Hypothalamus (tissue), 51 donors: ENCODE measurements at regions not wholly inside any gene's neighbourhood (a gene's known extent, or its start where the extent isn't known, plus 50 kb on each side); places are given as distances from the start of the nearest gene placed in this dataset.
"Not testable (repeated sequence)": the region's sequence is repeated elsewhere in the genome, so short reads cannot be mapped to it uniquely, and the experiment has no call there.

ENCODE experiments used
- DNase-seq, 51 donors: peaks; one replicate each; lab custom pipeline; 2025; lab: John Stamatoyannopoulos, UW

DNA sequence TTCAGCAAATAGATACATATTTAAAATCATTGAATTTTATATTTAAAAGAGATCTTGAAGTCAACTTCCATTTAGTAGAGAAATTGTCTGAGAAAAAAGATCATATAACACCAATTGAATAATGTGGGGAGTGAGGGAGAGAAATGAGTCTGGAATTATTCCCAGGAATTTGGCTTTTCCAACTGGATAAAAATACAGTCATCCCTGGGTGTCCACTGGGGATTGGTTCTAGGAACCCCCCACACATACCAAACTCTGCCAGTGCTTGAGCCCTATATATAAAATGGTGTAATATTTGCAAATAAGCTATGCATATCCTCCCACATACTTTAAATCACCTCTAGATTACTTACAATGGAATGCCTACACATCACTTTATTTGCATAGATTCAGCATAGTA, 162.8 kb upstream of the SEMA3C start:
- DNase-seq: no peak

GRCh38 chr7:81080553-81080952, 161.7 kb upstream of the SEMA3C start:
- no peak for DNase-seq

GRCh38 chr7:81079746-81080145, 160.9 kb upstream of the SEMA3C start:
- no peak for DNase-seq

DNA sequence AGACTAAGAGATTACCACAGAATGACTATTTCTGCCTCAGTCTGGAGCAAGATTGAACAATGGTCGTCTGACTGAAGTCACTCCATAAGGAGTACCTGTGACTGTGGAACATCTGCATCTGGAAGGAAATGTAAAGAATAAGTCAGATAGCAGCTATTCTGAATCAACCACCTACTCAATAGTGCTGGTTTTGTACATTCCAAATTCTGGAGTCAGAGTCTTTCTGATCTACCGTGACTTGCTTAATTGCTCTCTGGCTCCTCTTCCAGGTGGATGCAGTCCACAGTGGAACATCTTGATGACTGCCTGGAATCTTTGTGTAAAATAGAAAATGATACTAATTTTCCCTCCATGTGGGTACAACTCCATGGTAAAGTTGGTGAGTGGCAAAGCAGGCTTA, 156.3 kb upstream of the SEMA3C start:
- no peak for DNase-seq

DNA sequence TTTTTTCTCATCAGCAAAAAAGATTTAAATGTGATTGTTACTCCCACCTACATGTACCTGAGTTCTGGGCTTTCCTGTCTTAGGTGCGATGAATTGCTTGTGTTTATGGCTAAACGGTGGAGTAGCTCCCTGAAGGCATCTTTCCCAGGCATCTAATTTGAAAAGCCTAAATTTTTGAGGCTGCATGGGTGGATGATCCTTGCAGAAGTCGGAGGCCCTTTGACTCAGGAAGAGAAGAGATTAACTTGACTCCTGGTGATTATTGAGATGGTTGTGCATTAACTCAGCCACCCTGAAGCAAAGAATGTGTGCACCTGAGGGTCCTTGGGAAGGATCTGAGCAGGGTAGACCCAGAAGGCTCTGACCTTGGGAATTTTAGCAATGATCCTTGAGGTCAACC, 155.6 kb upstream of the SEMA3C start:
- no peak for DNase-seq

DNA sequence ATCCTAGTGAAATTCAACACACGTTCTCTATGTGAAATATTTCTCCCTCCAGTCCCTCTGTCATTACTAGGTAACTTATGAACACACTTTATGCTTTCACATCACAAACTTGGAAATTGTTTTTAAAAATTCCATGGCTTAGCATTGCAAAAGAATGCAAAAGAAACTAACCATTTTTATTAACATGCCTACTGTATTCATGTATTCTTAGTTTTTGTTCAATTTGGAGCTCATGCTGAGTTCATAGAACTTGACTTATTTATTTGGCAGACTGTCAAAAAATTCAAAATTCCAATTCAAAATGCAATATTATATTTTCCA, 155.0 kb upstream of the SEMA3C start:
- no peak for DNase-seq

DNA sequence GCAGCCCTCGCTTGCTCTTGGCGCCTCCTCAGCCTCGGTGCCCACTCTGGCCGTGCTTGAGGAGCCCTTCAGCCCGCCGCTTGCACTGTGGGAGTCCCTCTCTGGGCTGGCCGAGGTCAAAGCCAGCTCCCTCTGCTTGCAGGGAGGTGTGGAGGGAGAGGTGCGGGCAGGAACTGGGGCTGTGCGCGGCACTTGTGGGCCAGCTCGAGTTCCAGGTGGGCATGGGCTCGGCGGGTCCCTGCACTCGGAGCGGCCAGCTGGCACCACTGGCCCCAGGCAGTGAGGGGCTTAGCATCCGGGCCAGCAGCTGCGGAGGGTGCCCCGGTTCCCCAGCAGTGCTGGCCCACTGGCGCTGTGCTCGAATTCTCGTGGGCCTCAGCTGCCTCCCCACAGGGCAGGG, 152.1 kb upstream of the SEMA3C start:
- no peak for DNase-seq

GRCh38 chr7:81066797-81067196, 147.9 kb upstream of the SEMA3C start:
- no peak for DNase-seq

DNA sequence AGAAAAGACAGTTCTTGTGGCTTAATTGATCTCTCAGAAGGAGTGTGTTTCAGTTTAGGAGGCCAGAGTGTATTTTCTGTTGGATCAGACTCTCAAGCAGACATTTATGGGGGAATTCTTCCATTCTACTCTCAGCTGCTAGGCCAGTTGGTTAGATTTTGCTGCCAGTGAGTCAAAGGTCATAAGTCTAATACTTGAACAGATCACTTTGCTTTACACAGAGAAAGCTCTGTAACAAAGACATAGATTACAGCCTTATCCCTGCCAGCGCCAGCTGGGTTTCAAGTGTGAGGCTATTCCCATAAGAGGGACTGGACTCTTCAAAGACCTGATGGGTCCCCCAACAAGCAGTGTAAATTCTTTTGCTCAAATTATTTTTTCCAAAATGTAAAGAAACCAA, 145.6 kb upstream of the SEMA3C start:
- no peak for DNase-seq

DNA sequence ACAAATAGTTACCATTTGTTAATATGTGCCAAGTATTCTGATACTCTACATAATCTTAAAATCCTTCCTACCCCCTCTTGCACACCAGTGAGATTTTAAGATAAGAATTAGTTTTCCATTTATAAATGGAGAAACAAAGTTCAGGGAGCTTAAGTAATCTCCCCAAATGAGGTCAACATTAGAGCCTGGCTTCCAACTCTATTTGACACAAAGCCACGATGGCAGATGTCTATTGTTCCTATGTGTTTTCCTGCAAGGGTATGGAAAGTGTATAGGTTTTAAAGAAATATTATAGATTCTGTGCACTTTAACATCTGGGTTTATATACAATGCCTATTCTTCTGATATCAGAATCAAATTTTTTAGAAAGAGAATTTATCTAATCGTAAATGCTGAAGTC, 143.9 kb upstream of the SEMA3C start:
- no peak for DNase-seq

DNA sequence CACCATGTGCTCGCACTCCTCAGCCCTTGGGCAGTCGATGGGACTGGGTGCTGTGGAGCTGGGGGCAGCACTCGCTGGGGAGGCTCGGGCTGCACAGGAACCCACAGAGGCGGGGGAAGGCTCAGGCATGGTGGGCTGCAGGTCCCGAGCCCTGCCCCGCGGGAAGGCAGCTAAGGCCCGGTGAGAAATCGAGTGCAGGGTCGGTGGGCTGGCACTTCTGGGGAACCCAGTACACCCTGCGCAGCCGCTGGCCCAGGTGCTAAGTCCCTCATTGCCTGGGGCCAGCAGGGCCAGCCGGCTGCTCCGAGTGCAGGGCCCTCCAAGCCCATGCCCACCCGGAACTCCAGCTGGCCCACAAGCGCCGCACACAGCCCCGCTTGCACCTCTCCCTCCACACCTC, 138.6 kb upstream of the SEMA3C start:
- DNase-seq: not testable (repeated sequence)

GRCh38 chr7:81053623-81054022, 134.8 kb upstream of the SEMA3C start:
- DNase-seq: no peak

GRCh38 chr7:81051811-81052413, 133.1 kb upstream of the SEMA3C start:
- no peak for DNase-seq

DNA sequence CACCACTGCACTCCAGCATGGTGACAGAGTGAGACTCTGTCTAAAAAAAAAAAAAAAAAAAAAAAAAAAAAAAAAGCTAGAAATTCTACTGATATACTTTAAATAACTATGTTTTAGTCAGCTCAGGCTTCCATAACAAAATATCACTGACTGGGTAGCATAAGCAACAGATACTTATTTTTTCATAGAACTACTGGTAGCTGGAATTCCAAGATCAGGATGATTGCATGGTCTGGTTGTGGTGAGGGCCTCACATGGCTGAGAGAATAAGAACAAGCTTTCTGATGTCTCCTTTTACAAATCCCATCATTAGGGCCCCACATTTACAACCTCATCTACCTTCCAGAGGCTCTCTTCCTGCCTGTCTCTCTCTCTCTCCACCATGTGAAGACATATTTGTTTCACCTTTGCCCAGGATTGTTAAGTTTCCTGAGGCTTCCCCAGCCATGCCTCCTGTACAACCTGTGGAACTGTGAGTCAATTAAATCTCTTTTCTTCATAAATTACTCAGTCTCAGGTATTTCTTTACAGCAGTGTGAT, 126.7 kb upstream of the SEMA3C start:
- no peak for DNase-seq

DNA sequence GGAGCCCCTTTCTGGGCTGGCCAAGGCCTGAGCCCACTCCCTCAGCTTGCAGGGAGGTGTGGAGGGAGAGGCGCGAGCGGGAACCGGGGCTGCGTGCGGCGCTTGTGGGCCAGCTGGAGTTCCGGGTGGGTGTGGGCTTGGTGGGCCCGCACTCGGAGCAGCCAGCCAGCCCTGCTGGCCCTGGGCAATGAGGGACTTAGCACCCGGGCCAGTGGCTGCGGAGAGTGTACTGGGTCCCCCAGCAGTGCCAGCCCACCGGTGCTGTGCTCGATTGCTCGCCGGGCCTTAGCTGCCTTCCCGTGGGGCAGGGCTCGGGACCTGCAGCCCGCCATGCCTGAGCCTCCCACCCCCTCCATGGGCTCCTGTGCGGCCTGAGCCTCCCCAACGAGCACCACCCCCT, 123.8 kb upstream of the SEMA3C start:
- DNase-seq: not testable (repeated sequence)

DNA sequence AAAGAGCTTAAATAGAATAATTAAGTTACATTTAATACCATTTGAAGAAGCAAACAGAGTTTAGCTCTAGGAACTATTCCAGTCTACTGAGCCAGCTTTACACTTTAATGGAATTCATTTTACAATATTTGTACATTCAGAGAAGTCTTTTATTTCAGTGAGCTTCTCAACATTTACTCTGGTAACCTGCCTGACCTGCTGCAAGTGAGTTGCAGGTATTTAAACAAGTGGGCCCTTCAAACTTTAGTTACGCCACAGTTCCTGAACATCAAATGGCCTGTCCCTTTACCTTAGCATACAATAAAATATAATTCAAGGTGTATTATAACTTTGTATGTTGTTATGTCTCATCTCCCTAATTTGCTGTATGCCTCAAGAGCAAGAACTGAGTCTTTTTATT, 121.6 kb upstream of the SEMA3C start:
- DNase-seq: no peak

- no peak for DNase-seq
Observed at GRCh38 chr7:81036871-81037270, 118.0 kb upstream of the SEMA3C start.

DNA sequence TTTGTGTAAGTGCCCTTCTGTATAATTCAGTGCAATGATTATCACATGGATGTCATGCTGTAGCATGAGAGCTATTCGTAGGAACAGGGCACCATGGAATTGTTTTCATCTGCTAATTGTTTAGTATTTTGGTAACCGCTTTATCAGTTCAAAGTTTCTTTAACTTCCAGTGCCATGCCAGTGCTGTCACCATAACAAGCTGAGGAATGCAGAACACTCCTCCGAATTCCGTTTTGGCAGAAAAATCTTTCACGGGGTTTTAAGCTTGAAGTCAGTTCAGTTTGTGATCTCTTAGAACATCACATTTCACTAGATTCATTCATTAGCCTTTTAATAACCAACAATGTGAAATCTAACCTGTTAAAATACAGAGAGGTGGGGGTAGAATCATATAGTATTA, 117.2 kb upstream of the SEMA3C start:
- DNase-seq: no peak

DNA sequence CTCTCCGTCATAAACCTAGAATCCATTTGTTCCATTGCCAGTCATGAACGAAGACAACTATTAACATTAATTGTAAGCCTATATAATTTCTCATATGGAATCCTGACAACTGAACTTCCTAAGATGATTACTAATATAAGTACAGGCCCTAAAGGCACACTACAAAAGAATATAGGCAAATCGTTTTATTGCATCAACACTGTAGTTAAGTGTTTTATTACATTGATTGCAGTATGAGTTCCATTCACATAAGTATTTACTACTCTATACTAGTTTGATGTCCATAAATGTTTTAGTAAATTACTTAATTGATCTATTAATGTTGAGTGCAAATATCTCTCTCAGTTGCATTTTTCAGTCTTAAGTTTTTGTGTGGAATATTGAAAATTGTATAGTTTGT, 113.1 kb upstream of the SEMA3C start:
- no peak for DNase-seq

DNA sequence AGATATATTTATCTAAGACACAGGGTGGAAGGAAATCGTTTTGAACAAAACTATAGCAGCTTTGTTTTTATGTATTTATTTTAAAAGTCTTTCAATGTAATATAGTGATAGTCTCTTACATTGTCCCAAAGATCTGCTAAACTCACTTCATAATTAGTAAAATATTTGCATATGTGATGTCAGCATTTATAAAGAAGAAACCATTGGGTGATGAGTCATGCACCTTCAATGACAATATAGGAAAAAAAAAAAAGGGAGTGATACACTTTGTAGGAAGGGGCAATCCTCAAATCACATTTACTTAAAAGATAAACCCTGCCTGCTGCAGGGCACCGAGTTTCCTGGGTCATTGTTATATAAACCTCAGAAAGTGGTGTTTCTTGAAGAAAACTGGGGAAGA, 112.4 kb upstream of the SEMA3C start:
- DNase-seq: no peak

DNA sequence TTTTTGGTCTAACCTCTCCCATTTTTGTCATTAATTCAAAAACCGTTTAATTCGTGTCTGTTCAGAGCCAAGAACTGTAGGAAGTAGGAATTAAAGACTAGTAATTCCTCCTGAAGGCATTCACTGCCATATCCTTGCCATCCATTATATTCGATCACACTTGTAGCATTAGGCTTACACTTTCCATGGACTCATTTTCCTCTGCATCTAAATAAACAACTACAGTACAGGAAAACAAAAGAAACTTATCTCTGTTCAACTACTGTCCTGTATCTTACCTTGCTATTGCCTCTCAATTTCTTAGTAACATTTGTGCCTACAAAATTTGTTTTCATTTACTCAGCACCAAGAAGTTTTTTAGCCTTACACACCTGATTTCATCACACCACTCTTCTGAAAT, 111.6 kb upstream of the SEMA3C start:
- DNase-seq: no peak

DNA sequence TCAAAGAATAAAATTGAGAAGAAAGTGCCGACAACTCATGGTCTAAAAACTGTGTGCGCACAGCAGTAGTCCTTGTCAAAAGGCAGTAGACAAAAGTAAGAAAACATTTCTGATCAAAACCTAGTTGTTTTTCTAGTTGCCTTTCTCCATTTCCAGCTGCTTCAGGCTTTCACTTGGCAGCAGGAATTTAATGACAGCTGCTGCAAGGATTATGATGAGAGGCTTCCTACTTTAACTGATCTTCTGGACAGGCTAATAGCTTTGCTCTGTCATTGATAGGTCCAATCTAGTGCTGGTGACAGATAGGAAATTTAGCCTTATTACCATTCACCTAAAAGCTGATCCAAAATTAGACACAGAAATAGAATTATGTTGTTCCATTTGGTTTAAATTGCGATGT, 110.7 kb upstream of the SEMA3C start:
- no peak for DNase-seq

DNA sequence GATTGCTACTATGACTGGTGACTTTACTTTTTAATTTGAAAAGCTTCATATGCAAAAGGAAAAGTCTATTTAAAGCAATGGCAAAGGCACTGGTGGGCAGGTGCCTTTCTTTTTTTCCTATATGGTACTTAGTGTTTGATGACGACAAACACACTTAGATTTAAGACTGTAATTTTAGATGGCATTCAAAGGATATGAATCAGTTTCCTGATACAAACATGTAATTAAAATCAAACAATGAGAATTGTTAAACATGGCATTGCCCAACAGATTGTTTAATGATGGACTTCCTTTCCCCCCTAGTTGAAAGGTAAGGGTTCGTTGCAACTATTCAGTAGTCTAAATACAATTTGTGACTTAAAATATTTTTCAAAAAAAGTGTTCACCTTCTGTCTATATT, 106.5 kb upstream of the SEMA3C start:
- no peak for DNase-seq
